HepG2 (cell line): ENCODE measurements at regions not wholly inside any gene's neighbourhood (a gene's known extent, or its start where the extent isn't known, plus 50 kb on each side); places are given as distances from the start of the nearest gene placed in this dataset.

Experiments
- ATAC-seq: fragments of 200-7000 bp; cut with Tn5 transposase; 3 replicates; pipeline ENCODE4 v1.9.1; 2020; ENCODE audit warnings: mild to moderate bottlenecking, moderate library complexity
- BruUV-seq: library from RNA; stranded (reverse); fragments of 400-500 nt; replicated peaks from 2 replicates; lab custom pipeline; 2021; lab: Mats Ljungman, UMichigan
- CTCF ChIA-PET: fragments of 300-600 bp; formaldehyde crosslinking; extraction: SDS; loops from one replicate; lab custom pipeline; 2021; ENCODE audit warnings: low total read pairs, inconsistent platforms, low intra/inter-chr PET ratio; lab: Yijun Ruan, JAX
- POLR2A ChIA-PET: fragments of 350-600 bp; sonication (Branson Sonifier 250); formaldehyde crosslinking; loops from one replicate; lab custom pipeline; 2020; ENCODE audit warnings: antibody characterized with exemption, inconsistent platforms; lab: Yijun Ruan, JAX
- DNase-seq: peaks from one replicate; pipeline ENCODE4 v3.0.0-alpha.2; 2015; ENCODE audit warnings: low spot score
- FAIRE-seq: peaks from 3 replicates; lab custom pipeline; 2011; peaks lifted over from hg19 to GRCh38; lab: Jason Lieb, UNC
- H2AFZ ChIP-seq: one replicate; pipeline ENCODE4 v1.6.1; 2011; ENCODE audit warnings: low read length, inconsistent platforms
- H3K27ac ChIP-seq: fragments of 300-600 bp; 3 replicates; pipeline ENCODE4 v1.8.0; 2011; ENCODE audit warnings: mixed run types, mild to moderate bottlenecking, mixed read lengths, low read length, inconsistent platforms; ENCODE audit not compliant: insufficient read depth; ENCODE audit errors: extremely low read length
- H3K27me3 ChIP-seq, 2 experiments: fragments of 200-600 bp in 1 of 2; 2 replicates in 1 of 2; 3 replicates in 1 of 2; pipeline versions ENCODE4 v1.6.0 to v1.8.0; 2011; ENCODE audit warnings: low read length in 2 of 2, mild to moderate bottlenecking in 2 of 2, moderate library complexity in 2 of 2, inconsistent platforms in 1 of 2; ENCODE audit not compliant: insufficient read depth in 2 of 2, control insufficient read depth in 1 of 2
- H3K36me3 ChIP-seq, 2 experiments: fragments of 200-600 bp in 1 of 2; replicated peaks in 1 of 2; 2 replicates in 1 of 2; 3 replicates in 1 of 2; pipeline versions ENCODE4 v1.5.1 to v1.8.0; 2011; ENCODE audit warnings: low read length in 2 of 2, inconsistent platforms in 1 of 2; ENCODE audit not compliant: insufficient read depth in 2 of 2, control insufficient read depth in 1 of 2
- H3K4me1 ChIP-seq: 2 replicates; pipeline ENCODE4 v1.5.1; 2012; ENCODE audit warnings: low read length, inconsistent platforms; ENCODE audit not compliant: insufficient read depth
- H3K4me2 ChIP-seq: 2 replicates; pipeline ENCODE4 v1.6.0; 2011; ENCODE audit warnings: low read depth, low read length, inconsistent platforms
- H3K4me3 ChIP-seq, 3 experiments: fragments of 200-600 bp in 1 of 3; sonication (generic), shearing (Covaris generic) in 1 of 3; replicated peaks in 1 of 3; 2 replicates each; pipeline ENCODE4 v1.5.1; 2011 to 2016; ENCODE audit warnings: low read length in 3 of 3, inconsistent platforms in 2 of 3, low read depth in 2 of 3, mild to moderate bottlenecking in 2 of 3, control low read depth in 1 of 3, mixed read lengths in 1 of 3; ENCODE audit not compliant: insufficient read depth in 1 of 3
- H3K79me2 ChIP-seq: one replicate; pipeline ENCODE4 v1.6.1; 2011; ENCODE audit warnings: low read length, inconsistent platforms; ENCODE audit not compliant: insufficient read depth
- H3K9ac ChIP-seq: 2 replicates; pipeline ENCODE4 v1.6.0; 2011; ENCODE audit warnings: mild to moderate bottlenecking, low read depth, low read length, inconsistent platforms; ENCODE audit not compliant: insufficient read depth
- H3K9me3 ChIP-seq: 2 replicates; pipeline ENCODE4 v1.5.1; 2012; ENCODE audit warnings: mild to moderate bottlenecking, low read length
- H4K20me1 ChIP-seq: 2 replicates; pipeline ENCODE4 v1.6.0; 2011; ENCODE audit warnings: inconsistent platforms, mild to moderate bottlenecking, low read length, moderate library complexity; ENCODE audit not compliant: insufficient read depth
- EED ChIP-seq: sonication (generic); formaldehyde crosslinking; IDR thresholded peaks from 2 replicates; pipeline ENCODE4 v1.5.0; 2020; ENCODE audit warnings: mild to moderate bottlenecking, missing genetic modification reagents
- FIP1L1 ChIP-seq: fragments of 200-400 bp; formaldehyde crosslinking; IDR thresholded peaks from 2 replicates; pipeline ENCODE4 v1.6.1; 2018; ENCODE audit warnings: low read depth, mild to moderate bottlenecking, low read length, moderate library complexity, borderline replicate concordance; ENCODE audit not compliant: insufficient read depth
- HOXD1 ChIP-seq: sonication (generic); formaldehyde crosslinking; IDR thresholded peaks from 2 replicates; pipeline ENCODE4 v1.5.0; 2020; ENCODE audit warnings: missing genetic modification reagents
- KLF15 ChIP-seq: sonication (generic); formaldehyde crosslinking; IDR thresholded peaks from 2 replicates; pipeline ENCODE4 v1.8.1; 2023; ENCODE audit warnings: borderline replicate concordance, mild to moderate bottlenecking, inconsistent platforms, missing genetic modification reagents, mixed read lengths
- SMAD1 ChIP-seq: sonication (generic); formaldehyde crosslinking; IDR thresholded peaks from 2 replicates; pipeline ENCODE4 v1.4.0; 2020; ENCODE audit warnings: missing genetic modification reagents, low read depth, mild to moderate bottlenecking, borderline replicate concordance
- SYNCRIP ChIP-seq: fragments of 200-400 bp; formaldehyde crosslinking; IDR thresholded peaks from 2 replicates; pipeline ENCODE4 v1.6.1; 2018; ENCODE audit warnings: mild to moderate bottlenecking, low read depth, low read length; ENCODE audit not compliant: insufficient read depth
- TOE1 ChIP-seq: sonication (generic); formaldehyde crosslinking; IDR thresholded peaks from 2 replicates; pipeline ENCODE4 v1.4.0; 2020; ENCODE audit warnings: mild to moderate bottlenecking, missing genetic modification reagents
- ZNF75D ChIP-seq: sonication (generic); formaldehyde crosslinking; IDR thresholded peaks from 2 replicates; pipeline ENCODE4 v1.8.1; 2023; ENCODE audit warnings: missing genetic modification reagents, mild to moderate bottlenecking, borderline replicate concordance
- WGBS: methylation state at CpG from one replicate; pipeline ENCODE4 v1.1.6; 2017; ENCODE audit warnings: low lambda C conversion rate; 5-methylcytosine and 5-hydroxymethylcytosine counted together
- in situ Hi-C: cut with HindIII; loops from 2 replicates; pipeline ENCODE4 v1.10.0; 2017; ENCODE audit warnings: low pct_unique_long_range_greater_than_20kb; ENCODE audit not compliant: extremely low pct_ligation_motif_present
- intact Hi-C: fragments of 100-400 bp; cut with micrococcal nuclease; formaldehyde crosslinking; loops from one replicate; pipeline ENCODE4 v1.10.0; 2022; ENCODE audit not compliant: unreplicated experiment
- TF ChIP-seq, protein P1 (sequence below), 2 experiments: sonication (generic) in 1 of 2; formaldehyde crosslinking in 1 of 2; IDR thresholded peaks; 2 replicates each; pipeline versions ENCODE4 v1.5.1 to v1.6.1; 2011 to 2020; ENCODE audit warnings: borderline replicate concordance in 1 of 2, low read depth in 1 of 2, low read length in 1 of 2, mild to moderate bottlenecking in 1 of 2, missing genetic modification reagents in 1 of 2, moderate library complexity in 1 of 2
- TF ChIP-seq, protein P2 (sequence below): sonication (generic); formaldehyde crosslinking; IDR thresholded peaks from 2 replicates; pipeline ENCODE4 v1.4.0; 2020; ENCODE audit warnings: missing genetic modification reagents
- TF ChIP-seq, protein P3 (sequence below): sonication (generic); formaldehyde crosslinking; IDR thresholded peaks from 2 replicates; pipeline ENCODE4 v1.8.1; 2023; ENCODE audit warnings: mild to moderate bottlenecking, missing genetic modification reagents
- TF ChIP-seq, protein P4 (sequence below): sonication (generic); formaldehyde crosslinking; IDR thresholded peaks from 2 replicates; pipeline ENCODE4 v1.5.0; 2020; ENCODE audit warnings: mild to moderate bottlenecking, missing genetic modification reagents, moderate library complexity
- TF ChIP-seq, protein P5 (sequence below): sonication (generic); formaldehyde crosslinking; IDR thresholded peaks from 2 replicates; pipeline ENCODE4 v1.4.0; 2020; ENCODE audit warnings: missing genetic modification reagents, mild to moderate bottlenecking, borderline replicate concordance

DNA sequence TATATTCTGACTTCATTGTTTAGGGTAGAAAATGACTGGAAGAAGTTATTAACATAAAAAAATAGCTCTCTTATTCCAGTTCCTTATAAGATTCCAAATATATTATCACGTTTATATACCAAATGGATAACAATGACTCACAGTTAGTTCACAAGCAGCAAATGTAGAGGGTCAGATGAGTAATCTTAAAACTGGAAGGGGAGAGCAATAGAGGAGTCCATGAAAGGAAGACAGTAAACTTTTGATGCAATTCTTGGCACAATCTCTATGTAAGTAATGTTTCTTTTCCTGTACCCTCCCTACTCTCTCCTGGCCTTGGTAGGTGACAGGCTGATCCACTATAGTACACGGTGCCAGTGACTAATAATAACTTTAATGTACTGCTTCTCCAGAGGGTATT is 259.0 kb upstream of the TRPC5 start:
- no TSS peak for BruUV-seq
- Histone ChIP-seq H3K4me1 (no peaks in the 10 kb centered on the region), H3K27ac (no peak overlapping the region), H3K9ac (no peak overlapping the region), H3K9me3 (no peaks in the 10 kb centered on the region), H3K4me3 (no peak overlapping the region), H2AFZ (no peak overlapping the region), H3K27me3 (no peaks in the 10 kb centered on the region), H3K36me3 (no peaks in the 10 kb centered on the region), H3K79me2 (no peaks in the 10 kb centered on the region), H4K20me1 (no peaks in the 10 kb centered on the region), H3K4me2 (no peak overlapping the region)
- ChIA-PET POLR2A (no interaction called here), CTCF (no interaction called here)
- TF ChIP-seq, protein P1, sequence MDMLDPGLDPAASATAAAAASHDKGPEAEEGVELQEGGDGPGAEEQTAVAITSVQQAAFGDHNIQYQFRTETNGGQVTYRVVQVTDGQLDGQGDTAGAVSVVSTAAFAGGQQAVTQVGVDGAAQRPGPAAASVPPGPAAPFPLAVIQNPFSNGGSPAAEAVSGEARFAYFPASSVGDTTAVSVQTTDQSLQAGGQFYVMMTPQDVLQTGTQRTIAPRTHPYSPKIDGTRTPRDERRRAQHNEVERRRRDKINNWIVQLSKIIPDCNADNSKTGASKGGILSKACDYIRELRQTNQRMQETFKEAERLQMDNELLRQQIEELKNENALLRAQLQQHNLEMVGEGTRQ (IDR thresholded peaks at IDR 0.05; ENCODE audit: low read depth, low read length) = no peak
- TF ChIP-seq, protein P1 (CRISPR knock-in tag; IDR thresholded peaks at IDR 0.05; ENCODE audit: borderline replicate concordance) = no peak
- TF ChIP-seq, protein P2, sequence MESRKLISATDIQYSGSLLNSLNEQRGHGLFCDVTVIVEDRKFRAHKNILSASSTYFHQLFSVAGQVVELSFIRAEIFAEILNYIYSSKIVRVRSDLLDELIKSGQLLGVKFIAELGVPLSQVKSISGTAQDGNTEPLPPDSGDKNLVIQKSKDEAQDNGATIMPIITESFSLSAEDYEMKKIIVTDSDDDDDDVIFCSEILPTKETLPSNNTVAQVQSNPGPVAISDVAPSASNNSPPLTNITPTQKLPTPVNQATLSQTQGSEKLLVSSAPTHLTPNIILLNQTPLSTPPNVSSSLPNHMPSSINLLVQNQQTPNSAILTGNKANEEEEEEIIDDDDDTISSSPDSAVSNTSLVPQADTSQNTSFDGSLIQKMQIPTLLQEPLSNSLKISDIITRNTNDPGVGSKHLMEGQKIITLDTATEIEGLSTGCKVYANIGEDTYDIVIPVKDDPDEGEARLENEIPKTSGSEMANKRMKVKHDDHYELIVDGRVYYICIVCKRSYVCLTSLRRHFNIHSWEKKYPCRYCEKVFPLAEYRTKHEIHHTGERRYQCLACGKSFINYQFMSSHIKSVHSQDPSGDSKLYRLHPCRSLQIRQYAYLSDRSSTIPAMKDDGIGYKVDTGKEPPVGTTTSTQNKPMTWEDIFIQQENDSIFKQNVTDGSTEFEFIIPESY (CRISPR knock-in tag) = no peak
- TF ChIP-seq, protein P3, sequence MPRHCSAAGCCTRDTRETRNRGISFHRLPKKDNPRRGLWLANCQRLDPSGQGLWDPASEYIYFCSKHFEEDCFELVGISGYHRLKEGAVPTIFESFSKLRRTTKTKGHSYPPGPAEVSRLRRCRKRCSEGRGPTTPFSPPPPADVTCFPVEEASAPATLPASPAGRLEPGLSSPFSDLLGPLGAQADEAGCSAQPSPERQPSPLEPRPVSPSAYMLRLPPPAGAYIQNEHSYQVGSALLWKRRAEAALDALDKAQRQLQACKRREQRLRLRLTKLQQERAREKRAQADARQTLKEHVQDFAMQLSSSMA = no peak
- TF ChIP-seq TOE1 (CRISPR knock-in tag) (no peak), ZNF75D (CRISPR knock-in tag) (no peak), KLF15 (CRISPR knock-in tag) (no peak), SMAD1 (CRISPR knock-in tag) (no peak), HOXD1 (no peak), EED (CRISPR knock-in tag) (no peak), SYNCRIP (no peak), FIP1L1 (no peak)
- TF ChIP-seq, protein P4, sequence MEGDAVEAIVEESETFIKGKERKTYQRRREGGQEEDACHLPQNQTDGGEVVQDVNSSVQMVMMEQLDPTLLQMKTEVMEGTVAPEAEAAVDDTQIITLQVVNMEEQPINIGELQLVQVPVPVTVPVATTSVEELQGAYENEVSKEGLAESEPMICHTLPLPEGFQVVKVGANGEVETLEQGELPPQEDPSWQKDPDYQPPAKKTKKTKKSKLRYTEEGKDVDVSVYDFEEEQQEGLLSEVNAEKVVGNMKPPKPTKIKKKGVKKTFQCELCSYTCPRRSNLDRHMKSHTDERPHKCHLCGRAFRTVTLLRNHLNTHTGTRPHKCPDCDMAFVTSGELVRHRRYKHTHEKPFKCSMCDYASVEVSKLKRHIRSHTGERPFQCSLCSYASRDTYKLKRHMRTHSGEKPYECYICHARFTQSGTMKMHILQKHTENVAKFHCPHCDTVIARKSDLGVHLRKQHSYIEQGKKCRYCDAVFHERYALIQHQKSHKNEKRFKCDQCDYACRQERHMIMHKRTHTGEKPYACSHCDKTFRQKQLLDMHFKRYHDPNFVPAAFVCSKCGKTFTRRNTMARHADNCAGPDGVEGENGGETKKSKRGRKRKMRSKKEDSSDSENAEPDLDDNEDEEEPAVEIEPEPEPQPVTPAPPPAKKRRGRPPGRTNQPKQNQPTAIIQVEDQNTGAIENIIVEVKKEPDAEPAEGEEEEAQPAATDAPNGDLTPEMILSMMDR (CRISPR knock-in tag) = no peak
- TF ChIP-seq, protein P5, sequence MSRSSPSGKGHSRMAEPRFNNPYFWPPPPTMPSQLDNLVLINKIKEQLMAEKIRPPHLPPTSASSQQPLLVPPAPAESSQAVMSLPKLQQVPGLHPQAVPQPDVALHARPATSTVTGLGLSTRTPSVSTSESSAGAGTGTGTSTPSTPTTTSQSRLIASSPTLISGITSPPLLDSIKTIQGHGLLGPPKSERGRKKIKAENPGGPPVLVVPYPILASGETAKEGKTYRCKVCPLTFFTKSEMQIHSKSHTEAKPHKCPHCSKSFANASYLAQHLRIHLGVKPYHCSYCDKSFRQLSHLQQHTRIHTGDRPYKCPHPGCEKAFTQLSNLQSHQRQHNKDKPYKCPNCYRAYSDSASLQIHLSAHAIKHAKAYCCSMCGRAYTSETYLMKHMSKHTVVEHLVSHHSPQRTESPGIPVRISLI (CRISPR knock-in tag) = no peak
- DNase-seq (no peak), FAIRE-seq (no peak), ATAC-seq (no peak)
- 2% methylated on average over 2 of the region's 2 CpGs for WGBS
- intact Hi-C loops (no loop called here), in situ Hi-C loops (no loop called here)
